ENCODE measurements at regions not wholly inside any gene's neighbourhood (a gene's known extent, or its start where the extent isn't known, plus 50 kb on each side); places are given as distances from the start of the nearest gene placed in this dataset.

- TF ChIP-seq, protein P1, sequence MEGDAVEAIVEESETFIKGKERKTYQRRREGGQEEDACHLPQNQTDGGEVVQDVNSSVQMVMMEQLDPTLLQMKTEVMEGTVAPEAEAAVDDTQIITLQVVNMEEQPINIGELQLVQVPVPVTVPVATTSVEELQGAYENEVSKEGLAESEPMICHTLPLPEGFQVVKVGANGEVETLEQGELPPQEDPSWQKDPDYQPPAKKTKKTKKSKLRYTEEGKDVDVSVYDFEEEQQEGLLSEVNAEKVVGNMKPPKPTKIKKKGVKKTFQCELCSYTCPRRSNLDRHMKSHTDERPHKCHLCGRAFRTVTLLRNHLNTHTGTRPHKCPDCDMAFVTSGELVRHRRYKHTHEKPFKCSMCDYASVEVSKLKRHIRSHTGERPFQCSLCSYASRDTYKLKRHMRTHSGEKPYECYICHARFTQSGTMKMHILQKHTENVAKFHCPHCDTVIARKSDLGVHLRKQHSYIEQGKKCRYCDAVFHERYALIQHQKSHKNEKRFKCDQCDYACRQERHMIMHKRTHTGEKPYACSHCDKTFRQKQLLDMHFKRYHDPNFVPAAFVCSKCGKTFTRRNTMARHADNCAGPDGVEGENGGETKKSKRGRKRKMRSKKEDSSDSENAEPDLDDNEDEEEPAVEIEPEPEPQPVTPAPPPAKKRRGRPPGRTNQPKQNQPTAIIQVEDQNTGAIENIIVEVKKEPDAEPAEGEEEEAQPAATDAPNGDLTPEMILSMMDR (IDR thresholded peaks at IDR 0.05; ENCODE audit: low read depth, low read length) = no peak
- DNase-seq (ENCODE audit: extremely low read depth, low read depth) = no peak
These were observed 50.9 kb upstream of the ANKH start for GRCh38 chr5:14922456-14922855.
